Stimulated activated CD8-positive, alpha-beta memory T cell treated with anti-CD3 and anti-CD28 coated beads, Interleukin-15, amount 100 ng/mL, for 24 hours (primary cell): ENCODE measurements at regions not wholly inside any gene's neighbourhood (a gene's known extent, or its start where the extent isn't known, plus 50 kb on each side); places are given as distances from the start of the nearest gene placed in this dataset.

Experiments used
- DNase-seq: peaks from one replicate; pipeline ENCODE4 v3.0.0-alpha.2; 2020; ENCODE audit warnings: low read depth

DNA sequence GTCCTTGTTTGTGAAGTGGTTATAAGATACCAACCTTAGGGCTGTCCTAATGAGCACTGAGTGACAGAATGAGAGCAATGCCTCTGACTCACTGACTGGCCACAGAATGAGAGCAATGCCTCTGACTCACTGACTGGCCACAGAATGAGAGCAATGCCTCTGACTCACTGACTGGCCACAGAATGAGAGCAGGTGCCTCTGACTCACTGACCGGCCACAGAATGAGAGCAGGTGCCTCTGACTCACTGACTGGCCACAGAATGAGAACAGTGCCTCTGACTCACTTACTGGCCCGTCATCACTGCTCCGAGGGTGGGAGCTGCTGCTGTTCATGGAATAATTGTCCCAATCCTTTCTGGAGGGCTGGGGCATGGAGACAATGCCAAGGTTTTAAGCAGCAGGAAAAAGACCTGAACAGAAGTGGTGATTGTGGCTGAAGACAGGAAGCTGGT lies 265.2 kb upstream of the PPP2R2D start:
- no peak for DNase-seq

DNA sequence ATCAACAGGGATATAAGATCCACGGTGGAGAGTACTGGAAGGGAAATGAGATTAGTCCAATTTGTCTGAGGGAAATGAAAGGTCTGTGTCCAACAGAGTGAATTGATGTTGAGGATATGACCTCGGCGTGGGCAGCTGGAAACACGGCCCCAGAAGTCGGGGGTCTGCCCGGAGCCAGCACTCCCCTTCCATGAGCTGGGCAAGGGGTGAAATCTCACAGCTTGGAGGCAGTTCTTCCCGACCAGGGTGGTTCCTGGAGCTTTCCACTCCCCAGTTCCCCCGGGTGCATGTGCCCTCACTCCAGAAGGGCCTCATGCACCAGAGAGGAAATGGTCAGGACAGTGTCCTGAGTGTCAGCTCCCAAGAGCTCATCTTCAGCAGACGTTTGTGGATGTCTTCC lies 264.7 kb upstream of the PPP2R2D start:
- DNase-seq, result no peak

DNA sequence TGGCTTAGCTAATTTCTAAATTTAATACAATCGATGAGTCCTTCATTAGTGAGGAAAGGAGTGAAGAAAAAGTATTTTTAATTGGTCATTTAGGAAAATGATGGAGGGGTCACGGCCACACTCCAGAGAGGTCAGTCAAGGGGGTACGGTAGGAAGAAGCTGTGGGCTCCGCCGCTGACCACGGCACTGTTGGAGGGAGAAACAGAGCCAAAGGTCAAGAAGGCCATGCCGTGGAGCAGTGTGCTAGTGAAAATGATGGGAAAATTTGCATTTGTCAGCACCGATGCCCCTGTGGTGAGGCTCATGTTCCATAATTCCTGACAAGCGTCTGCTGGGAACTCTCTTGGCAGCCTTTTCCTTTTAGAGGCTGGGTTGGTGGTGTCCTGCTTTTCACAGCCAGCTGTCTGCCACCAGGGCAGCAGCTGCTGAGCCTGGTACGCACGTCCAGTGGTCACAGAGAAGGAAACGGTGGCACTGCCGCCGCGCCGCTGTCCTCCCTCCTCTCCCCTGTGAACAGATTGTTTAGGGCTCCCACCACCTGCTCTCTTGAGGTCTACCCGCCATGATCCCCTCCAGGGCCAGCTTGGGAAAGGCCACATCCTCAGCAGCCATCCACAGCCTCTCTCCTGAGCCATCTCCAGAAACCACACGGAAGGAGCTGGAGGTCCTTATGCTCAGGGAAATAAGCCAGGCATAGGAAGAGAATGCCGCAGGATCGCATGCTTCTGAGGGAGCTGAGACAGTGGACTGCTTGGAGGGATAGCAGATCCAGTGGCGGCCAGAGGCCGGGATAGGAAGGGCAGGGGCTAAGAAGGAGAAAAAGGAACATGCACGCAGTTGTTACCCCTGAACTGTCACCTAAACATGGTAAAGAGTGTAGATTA lies 263.7 kb upstream of the PPP2R2D start:
- DNase-seq, result no peak

DNA sequence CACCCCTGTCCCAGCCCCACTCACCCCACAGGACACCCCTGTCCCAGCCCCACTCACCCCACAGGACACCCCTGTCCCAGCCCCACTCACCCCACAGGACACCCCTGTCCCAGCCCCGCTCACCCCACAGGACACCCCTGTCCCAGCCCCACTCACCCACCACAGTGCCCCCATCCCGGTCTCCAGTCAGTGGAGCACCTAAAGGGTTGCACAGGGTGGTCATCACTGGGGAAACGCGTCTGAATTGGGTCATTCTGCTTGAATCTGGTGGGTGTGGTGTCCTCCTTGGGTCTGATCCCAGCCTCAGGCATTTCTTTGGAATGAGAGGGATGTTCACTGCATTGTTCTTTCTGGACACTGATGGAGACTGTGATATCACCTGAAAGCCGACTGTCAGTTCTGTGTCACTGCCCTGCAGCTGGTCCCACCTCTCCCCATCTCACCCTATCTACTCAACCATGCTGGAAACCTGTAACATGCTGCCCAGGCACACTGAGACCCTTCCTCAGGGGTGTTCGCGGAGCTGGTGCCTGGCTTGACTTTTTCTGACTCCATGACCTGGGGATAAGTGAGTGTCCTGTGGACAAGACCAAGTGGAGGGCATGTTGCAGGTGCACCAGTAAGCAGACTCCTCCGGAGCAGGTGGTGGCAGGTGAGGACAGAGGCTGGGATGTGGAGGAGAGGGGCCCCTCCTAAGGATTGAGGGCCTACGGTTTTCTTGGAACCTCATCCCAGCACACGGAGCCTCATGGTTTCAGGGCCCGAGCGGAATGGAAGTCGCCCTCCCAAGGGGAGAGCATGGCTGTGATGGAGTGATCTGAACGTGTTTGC lies 262.5 kb upstream of the PPP2R2D start:
- no peak for DNase-seq

DNA sequence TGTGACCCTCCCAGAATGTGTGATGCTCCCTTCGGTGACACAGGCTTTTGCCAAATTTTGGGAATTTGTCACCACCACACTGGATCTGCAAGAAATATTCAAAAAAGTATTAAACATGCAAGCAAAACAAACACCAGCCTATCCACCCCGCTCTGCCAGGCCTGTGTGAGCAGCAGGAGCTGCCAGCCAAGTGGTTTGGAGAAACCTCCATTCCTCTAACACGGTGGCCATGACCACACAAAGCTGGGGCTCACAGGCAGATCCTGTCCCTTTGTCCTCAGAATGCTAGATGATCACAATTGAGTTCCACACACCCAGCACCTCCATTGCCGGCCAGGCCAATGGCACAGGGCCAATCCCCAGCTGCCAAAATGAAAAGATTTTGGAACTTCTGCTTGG lies 261.9 kb upstream of the PPP2R2D start:
- DNase-seq, result no peak

DNA sequence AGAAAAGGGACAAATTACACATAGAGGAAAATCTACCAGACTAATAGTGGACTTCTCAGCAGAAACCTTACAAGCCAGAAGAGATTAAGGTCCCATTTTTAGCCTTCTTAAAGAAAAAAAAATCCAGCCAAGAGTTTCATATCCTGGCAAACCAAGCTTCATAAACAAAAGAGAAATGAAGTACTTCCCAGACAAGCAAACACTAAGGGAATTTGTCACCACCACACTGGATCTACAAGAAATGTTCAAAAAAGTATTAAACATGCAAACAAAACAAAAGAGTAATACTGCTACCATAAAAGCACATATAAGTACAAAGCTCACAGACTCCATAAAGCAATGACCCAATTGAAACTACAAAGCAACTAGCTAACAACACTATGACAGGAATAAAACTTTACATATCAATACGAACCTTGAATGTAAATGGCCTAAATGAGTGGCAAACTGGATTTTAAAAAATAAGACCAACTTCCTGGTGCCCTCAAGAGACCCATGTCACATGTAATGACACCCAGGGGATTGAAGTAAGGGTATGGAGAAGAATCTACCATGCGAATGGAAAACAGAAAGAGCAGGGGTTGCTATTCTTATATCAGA lies 260.7 kb upstream of the PPP2R2D start:
- no peak for DNase-seq

DNA sequence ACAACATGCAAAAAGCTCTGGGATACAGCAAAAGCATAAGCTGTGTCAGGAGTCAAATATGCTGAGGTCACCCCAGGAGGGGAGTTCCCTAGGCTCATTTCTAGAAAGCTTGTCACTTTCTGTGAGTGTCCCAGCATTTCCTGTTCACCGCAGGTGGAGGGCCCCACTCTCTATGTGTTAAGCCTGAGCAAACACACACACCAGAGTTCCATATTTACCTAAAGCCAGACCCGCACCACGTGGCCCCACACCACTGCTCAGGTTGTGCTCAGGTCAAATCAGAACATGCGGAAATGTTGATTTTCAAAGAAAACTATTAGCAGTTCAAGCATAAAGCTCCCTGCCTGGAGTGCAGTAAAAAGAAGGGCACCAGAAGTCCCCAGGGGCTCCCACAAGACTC lies 259.6 kb upstream of the PPP2R2D start:
- no peak for DNase-seq

DNA sequence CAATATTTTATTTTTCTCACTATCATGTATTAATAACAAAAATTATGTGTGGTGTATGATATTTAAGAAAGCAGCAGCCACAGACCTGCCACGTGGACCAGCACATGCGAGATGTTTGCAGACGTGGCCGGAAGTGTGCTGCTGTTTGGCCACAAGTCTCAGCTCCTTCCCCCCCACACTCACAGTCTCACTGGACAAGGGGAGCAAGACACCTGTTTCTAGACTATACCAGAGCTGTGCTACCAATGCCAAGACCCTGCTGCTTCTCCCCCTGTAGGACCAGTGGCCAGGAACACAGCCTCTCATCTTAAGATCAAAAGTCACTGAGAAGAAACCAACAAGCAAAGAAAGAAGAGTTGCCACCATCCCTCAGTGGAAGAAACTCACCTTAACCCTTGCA lies 258.9 kb upstream of the PPP2R2D start:
- DNase-seq, result no peak

DNA sequence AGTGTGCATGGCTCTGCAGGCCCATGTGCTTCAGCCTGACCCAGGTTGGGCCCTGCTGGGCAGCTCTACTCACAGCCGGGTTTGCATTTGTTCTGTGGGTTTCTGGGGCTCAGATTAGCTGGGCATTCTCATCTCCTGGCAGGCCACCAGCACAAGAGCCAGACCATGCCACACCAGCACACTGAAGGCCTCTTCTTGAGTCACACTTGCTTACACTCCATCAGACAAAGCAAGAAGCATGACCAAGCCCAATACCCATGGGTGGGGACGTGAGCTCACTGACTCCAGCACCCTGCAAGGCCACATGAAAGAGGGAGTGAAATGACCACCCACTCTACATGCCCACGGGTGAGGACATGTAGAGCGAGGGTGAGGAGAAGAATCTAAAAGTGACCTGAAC lies 257.8 kb upstream of the PPP2R2D start:
- no peak for DNase-seq

DNA sequence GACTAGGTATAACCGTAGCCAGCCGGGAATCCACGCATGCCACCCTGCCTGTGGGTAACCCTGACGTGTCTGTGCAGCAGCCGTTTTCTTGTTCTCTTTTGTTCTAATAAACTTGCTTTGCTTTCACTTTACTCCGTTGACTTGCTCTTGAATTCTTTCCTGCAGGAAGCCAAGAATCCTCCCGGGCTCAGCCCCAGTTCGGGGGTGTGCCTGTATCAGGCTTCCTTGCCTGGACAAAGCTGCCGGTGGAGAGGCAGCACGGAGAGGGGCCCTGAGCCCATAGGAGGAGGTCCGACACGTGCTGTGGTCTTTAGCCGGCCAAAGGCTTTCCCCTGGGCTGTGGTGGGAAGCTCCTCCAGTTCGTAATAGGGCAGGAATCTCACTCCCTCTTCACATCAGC lies 256.5 kb upstream of the PPP2R2D start:
- DNase-seq, result no peak

DNA sequence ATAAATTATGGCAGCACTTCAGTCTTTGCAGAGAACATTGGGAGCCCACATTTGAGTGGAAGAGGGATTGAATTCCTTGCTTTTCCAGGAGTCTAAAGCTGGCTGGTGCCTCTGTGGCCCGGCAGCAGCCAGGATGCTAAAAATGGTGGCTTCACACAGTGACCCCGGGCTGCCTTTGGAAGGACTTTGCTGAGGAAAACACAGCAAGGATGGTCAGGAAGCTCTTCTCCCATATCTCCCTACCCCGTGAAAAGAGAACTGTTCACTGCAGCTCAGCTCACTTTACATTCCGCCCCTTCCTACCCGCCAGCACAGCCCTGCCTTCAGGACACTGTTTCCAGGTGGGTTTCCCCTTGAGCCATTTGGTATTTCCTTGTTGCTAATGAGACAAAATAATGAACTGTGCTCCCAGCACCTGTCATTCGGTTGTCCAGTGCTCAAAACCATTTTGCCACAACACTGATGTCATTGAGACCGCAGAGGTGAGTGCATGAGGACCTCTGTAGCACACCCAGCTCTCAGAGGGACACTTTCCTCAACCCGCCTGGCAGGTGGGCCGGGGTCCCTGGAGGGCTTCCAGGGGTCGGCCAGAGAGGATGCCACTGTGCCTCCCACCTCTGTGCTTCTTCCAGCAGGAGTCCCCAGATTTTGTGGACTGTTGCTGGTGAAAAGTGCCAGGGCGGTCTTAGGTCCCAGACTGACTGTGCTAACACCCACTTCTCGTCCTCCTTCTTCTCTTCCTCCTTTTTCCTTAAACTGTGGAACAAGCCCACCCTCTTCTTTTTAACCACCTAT lies 255.7 kb upstream of the PPP2R2D start:
- DNase-seq, result no peak

DNA sequence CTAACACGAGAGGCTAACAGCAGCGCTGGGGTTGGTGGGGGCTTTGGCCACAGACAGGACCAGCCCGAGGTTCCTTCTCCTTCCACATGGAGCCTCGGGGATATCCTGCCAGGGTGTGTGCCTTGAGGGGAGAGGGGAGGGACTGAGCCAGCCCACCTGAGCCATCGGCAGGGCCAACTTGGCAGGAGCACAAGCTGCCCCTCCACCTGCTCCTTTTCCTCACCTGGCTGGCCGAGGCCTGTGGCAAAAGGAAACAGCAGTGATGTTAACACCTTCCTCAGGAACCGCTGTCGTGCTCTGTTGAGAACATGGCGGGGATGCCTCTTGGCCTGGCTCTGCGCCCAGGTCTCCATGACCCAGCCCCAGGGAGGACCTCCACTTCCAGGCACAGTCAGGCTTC lies 255.1 kb upstream of the PPP2R2D start:
- no peak for DNase-seq

DNA sequence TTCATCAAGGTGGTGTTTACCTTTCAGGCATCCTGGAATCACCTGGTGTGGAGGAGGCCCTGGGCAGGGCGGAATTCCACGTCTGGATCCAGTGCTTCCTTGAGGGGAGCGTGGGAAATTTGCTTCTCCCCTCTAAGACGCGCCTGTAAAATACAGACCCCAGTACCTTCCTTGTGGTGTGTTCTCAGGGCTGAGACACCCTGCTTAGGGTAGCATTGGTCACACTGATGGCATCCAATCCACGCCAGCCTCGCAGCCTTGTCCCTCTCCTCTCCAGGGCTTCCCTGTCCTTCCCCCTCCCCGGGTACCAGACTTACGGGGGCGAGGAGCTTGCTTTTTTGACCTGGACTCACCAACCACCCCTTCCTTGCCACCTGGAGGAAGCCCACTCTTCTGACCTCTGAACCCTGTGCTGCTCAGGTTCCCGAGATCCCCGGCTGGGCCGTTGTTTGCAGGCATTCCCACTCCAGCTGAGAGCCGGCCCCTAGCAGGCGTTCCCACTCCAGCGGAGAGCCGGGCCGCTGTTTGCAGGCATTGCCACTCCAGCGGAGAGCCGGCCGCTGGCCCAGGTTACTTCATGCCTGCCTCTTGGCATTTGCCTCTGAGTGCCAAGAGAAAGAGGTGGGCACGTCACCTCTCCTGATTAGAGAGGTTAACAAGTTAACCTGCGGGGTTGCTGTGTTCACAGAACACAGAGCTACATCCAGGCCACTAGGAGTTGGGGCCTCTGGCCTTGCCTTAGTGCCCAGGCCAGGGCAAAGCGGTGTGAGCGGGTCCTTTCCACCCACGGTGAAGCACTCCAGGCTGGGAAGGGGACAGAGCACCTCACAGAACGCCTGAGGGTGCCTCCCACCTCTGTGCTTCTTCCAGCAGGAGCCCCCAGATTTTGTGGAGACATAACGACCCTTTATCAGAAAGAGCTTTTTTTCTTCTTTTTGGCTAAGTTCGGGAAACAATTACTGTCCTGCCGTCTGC lies 254.0 kb upstream of the PPP2R2D start:
- no peak for DNase-seq

DNA sequence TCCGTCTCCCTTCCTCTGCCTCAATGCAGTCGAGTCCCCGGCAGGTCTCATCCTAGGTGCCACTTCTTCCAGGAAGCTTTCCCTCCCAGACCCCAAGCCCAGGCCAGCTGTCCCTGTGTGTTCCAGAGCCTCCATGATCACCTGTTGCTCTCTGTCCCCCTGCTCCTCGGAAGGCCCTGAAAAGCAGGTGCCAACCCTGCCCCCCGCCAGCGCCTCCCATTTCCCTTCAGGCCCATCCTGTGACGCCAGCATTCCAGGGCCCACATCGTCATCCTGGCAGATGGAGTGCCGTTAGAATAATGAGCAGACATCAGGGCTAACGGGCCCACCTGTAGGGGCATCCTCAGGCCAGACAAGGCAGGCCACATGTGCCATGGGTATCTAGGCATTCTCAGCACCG lies 253.0 kb upstream of the PPP2R2D start:
- DNase-seq, result no peak

DNA sequence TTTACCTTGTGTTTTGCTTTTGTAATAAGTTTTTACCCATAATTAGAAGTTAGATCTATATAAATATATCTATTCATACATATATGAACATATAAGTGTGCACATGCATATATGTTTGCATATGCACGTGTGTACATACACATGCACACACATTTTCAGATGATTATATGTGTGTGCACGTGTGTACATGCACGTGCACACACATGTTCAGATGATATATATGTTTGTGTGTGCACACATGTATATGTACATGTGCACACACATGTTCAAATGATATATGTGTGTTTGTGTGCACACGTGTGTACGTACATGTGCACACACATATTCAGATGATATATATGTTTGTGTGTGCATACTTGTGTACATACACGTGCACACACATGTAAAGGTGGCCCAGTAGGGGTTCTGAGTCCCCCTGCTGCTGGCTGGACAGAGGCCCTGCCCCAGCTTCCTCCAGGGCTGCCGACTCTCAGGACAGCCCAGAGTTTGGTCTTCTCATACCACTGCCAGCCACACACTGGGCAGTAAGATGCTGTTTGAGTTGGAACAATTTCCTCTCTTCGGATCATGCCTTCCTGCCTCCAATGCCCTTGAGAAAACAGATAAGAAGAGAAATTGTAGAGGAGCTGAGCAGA lies 252.3 kb upstream of the PPP2R2D start:
- no peak for DNase-seq

DNA sequence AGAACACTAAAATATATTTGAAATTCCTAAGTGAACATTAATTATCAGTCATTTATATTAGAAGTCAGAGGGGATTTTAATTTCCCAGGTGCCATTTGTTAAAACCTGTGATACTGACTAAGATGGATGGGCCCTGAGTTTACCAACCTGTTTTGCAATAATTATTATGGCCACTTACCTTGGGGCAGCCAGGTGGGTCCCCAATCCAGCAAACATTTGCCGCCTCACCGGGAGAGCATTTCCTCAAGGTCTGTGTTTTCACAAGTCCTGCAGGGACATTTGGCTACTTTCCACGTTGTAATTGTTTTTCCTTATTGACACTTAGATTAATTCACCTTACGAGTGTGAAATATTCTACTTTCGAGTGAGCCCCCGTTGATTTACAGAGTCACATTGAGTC lies 251.2 kb upstream of the PPP2R2D start:
- no peak for DNase-seq

DNA sequence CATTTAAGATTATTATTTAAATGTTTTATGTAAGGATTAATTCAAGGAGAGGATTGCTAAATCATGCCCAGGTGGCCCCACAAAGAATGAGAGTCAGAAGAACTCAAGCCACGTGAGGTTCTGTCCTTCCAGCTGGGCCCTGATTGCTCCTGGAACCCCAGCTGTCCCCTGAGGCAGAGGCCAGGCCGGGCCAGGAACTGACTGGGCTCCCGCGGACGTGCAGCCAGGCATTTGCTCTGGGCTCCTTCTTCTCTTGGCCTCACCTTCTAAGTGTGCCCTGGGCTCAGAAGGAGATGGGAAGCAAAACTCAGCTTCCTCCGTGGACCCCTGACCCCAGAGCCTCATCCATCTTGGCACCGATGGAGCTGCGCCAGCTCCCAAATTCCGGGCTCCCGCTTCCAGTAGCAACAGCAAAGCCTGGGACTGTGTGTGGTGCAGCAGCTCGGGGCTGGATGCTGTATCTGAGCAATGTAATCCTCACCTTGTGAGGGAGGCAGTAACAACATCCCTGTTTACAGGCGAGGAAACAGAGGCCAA lies 250.6 kb upstream of the PPP2R2D start:
- DNase-seq, result no peak

DNA sequence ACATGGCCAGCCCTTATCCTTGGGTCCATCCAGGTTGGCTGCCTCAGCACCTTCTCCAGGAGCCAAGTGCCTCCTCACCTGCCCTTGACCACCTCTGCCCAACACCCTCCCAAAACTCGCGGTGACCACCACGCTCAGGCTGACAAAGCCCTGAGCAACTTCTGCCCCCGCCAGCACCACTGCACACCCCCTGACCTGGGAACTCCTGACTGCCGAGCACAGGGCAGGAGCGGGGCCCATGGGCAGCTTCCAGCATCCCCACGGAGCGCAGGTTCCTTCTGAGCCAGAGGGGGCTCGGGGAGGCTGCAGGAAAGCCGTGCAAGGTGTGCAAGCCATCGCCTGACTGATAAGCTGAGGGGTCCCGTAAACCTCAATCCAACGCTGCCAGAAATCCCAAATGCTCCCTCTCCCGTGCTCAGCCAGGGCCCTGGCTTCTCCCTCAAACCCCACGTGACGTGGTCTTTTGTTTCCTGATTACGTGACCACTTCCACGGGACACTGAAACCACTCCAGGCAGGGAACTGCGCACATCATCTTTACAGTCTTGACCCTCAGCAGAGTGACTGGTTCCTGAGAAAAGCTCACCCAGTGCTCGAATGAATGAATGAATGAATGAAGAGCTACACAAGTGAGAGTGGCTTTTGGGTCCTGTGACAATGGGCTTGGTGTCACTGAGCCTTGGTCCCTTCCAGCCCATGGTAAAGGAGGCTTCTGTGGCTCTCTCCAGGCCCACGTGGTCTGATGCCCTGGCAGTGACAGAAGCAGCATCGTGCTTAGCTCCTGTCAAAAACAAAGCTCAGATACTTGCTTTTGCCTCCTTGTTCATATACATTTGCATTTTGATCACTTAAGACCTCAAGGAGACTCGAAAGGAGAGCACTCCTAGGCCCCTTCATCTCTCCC lies 249.8 kb upstream of the PPP2R2D start:
- DNase-seq, result no peak
